ENCODE measurements at regions not wholly inside any gene's neighbourhood (a gene's known extent, or its start where the extent isn't known, plus 50 kb on each side); places are given as distances from the start of the nearest gene placed in this dataset.

- DNase-seq (ENCODE audit: low read depth, low spot score) (no peak), ATAC-seq (no peak)
- Histone ChIP-seq H3K4me1 (ENCODE audit: control insufficient read depth in 1 of 2, insufficient read depth in 2 of 2, low read length in 2 of 2) (no peaks in the 10 kb centered on the region), H3K79me2 (ENCODE audit: insufficient read depth, low read length) (no peaks in the 10 kb centered on the region), H3K9me2 (ENCODE audit: insufficient read depth) (no peaks in the 10 kb centered on the region), H3K27ac (ENCODE audit: low read depth, low read length) (no peak overlapping the region), H3K36me3 (ENCODE audit: control insufficient read depth in 1 of 2, insufficient read depth in 2 of 2, low read length in 2 of 2) (no peaks in the 10 kb centered on the region), H3K9ac (ENCODE audit: low read length) (no peak overlapping the region), H3K9me3 (ENCODE audit: control insufficient read depth in 1 of 2, insufficient read depth in 1 of 2, low read depth in 1 of 2, low read length in 2 of 2) (no peaks in the 10 kb centered on the region), H4K20me1 (ENCODE audit: insufficient read depth) (no peaks in the 10 kb centered on the region), H3K4me3 (replicated peaks in 1 of 2; ENCODE audit: low read depth in 1 of 2, low read length in 2 of 2) (no peak overlapping the region), H3K4me2 (ENCODE audit: low read length) (no peak overlapping the region), H3K27me3 (ENCODE audit: insufficient read depth, low read length) (peaks cover 28% of the 10 kb centered on the region), H2AFZ (ENCODE audit: low read depth, low read length, poor library complexity, severe bottlenecking) (no peak overlapping the region)
- BruUV-seq (replicated peaks) = no TSS peak
- TF ChIP-seq MAX (IDR thresholded peaks at IDR 0.05) = no peak
- TF ChIP-seq SRF (IDR thresholded peaks at IDR 0.05; ENCODE audit: low read depth) = no peak
- RAD21 ChIA-PET (ENCODE audit: low non-redundant PET in 1 of 2, low total read pairs in 2 of 2, uncharacterized antibody in 2 of 2, unreplicated experiment in 2 of 2) = no interaction called here
- CTCF ChIA-PET = interaction anchor here (1.0 kb wide), 1 partner anchor 22 kb away, joined by 3 read pairs; no protein-coding TSS in a partner anchor
- intact Hi-C loops (cut with micrococcal nuclease) = no loop called here
- POLR2A ChIA-PET = no interaction called here
Observed at GRCh38 chr7:42766782-42767423, 145.0 kb downstream of the C7orf25 start.

DNA sequence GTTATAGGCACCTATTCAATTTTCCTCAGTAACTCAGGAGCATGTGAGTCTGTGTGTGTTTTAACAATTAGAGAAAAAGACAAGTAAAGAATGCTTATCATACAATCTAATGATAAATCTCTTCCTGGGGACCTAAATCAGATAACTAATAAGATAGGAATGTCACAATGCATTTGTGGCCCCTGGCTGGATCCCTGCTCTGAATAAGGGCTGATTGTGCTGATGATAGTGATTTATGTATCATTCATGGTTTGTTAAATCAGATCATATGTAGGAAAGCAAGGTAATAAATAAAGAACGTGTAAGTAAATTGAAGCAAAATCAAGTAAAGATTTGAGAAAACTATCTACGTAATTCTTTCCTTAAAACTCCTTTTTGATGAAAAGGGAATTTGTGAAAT is 145.9 kb downstream of the C7orf25 start:
- ATAC-seq (no peak), DNase-seq (ENCODE audit: low read depth, low spot score) (no peak)
- H3K4me3 ChIP-seq (replicated peaks in 1 of 2; ENCODE audit: low read depth in 1 of 2, low read length in 2 of 2) = no peak overlapping the region
- no peaks in the 10 kb centered on the region for H3K4me1 ChIP-seq (ENCODE audit: control insufficient read depth in 1 of 2, insufficient read depth in 2 of 2, low read length in 2 of 2)
- CTCF ChIA-PET = interaction anchor here (1.0 kb wide), 1 partner anchor 21 kb away, joined by 3 read pairs; no protein-coding TSS in a partner anchor
- BruUV-seq (replicated peaks) = no TSS peak
- H3K9ac ChIP-seq (ENCODE audit: low read length) = no peak overlapping the region
- POLR2A ChIA-PET = no interaction called here
- no peak overlapping the region for H2AFZ ChIP-seq (ENCODE audit: low read depth, low read length, poor library complexity, severe bottlenecking)
- H3K9me3 ChIP-seq (ENCODE audit: control insufficient read depth in 1 of 2, insufficient read depth in 1 of 2, low read depth in 1 of 2, low read length in 2 of 2) = no peaks in the 10 kb centered on the region
- RAD21 ChIA-PET (ENCODE audit: low non-redundant PET in 1 of 2, low total read pairs in 2 of 2, uncharacterized antibody in 2 of 2, unreplicated experiment in 2 of 2) = no interaction called here
- no peaks in the 10 kb centered on the region for H4K20me1 ChIP-seq (ENCODE audit: insufficient read depth)
- H3K27ac ChIP-seq (ENCODE audit: low read depth, low read length) = no peak overlapping the region
- no peaks in the 10 kb centered on the region for H3K36me3 ChIP-seq (ENCODE audit: control insufficient read depth in 1 of 2, insufficient read depth in 2 of 2, low read length in 2 of 2)
- H3K4me2 ChIP-seq (ENCODE audit: low read length) = no peak overlapping the region
- peaks cover 28% of the 10 kb centered on the region for H3K27me3 ChIP-seq (ENCODE audit: insufficient read depth, low read length)
- intact Hi-C loops (cut with micrococcal nuclease) = no loop called here
- no peaks in the 10 kb centered on the region for H3K9me2 ChIP-seq (ENCODE audit: insufficient read depth)
- no peaks in the 10 kb centered on the region for H3K79me2 ChIP-seq (ENCODE audit: insufficient read depth, low read length)
- TF ChIP-seq REST (IDR thresholded peaks at IDR 0.05; ENCODE audit: low read depth) (no peak), RAD21 (IDR thresholded peaks at IDR 0.05; ENCODE audit: low read depth) (no peak), SIN3A (IDR thresholded peaks at IDR 0.05; ENCODE audit: low read depth) (no peak), CBX3 (IDR thresholded peaks at IDR 0.05; ENCODE audit: low read depth) (no peak), EZH2phosphoT487 (IDR thresholded peaks at IDR 0.05; ENCODE audit: borderline replicate concordance) (no peak), SP1 (IDR thresholded peaks at IDR 0.05; ENCODE audit: low read depth) (no peak), FOSL1 (IDR thresholded peaks at IDR 0.05; ENCODE audit: low read depth) (no peak), YY1 (IDR thresholded peaks at IDR 0.05; ENCODE audit: extremely low read depth, insufficient replicate concordance, low read depth, low read length) (no peak), POLR2A (IDR thresholded peaks at IDR 0.05; ENCODE audit: borderline replicate concordance, extremely low read depth, insufficient read depth, insufficient read length) (no peak), JUND (IDR thresholded peaks at IDR 0.05) (no peak), ZFX (IDR thresholded peaks at IDR 0.05) (no peak), SRF (IDR thresholded peaks at IDR 0.05; ENCODE audit: low read depth) (no peak), EGR1 (IDR thresholded peaks at IDR 0.05; ENCODE audit: low read depth) (no peak), ELF1 (IDR thresholded peaks at IDR 0.05; ENCODE audit: borderline replicate concordance, low read depth) (no peak), MAX (IDR thresholded peaks at IDR 0.05) (no peak)
- TF ChIP-seq, protein P1, sequence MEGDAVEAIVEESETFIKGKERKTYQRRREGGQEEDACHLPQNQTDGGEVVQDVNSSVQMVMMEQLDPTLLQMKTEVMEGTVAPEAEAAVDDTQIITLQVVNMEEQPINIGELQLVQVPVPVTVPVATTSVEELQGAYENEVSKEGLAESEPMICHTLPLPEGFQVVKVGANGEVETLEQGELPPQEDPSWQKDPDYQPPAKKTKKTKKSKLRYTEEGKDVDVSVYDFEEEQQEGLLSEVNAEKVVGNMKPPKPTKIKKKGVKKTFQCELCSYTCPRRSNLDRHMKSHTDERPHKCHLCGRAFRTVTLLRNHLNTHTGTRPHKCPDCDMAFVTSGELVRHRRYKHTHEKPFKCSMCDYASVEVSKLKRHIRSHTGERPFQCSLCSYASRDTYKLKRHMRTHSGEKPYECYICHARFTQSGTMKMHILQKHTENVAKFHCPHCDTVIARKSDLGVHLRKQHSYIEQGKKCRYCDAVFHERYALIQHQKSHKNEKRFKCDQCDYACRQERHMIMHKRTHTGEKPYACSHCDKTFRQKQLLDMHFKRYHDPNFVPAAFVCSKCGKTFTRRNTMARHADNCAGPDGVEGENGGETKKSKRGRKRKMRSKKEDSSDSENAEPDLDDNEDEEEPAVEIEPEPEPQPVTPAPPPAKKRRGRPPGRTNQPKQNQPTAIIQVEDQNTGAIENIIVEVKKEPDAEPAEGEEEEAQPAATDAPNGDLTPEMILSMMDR (IDR thresholded peaks at IDR 0.05 in 2 of 3, conservative IDR thresholded peaks at IDR 0.05 in 1 of 3; ENCODE audit: borderline replicate concordance in 1 of 3, insufficient read depth in 1 of 3, low read depth in 2 of 3, low read length in 2 of 3) = no peak
